Chondrocyte (in vitro differentiated cells): ENCODE measurements at regions not wholly inside any gene's neighbourhood (a gene's known extent, or its start where the extent isn't known, plus 50 kb on each side); places are given as distances from the start of the nearest gene placed in this dataset.

ENCODE experiments used
- DNase-seq: peaks from one replicate; pipeline ENCODE4 v3.0.0; 2021; ENCODE audit warnings: mixed read lengths, low spot score
- H3K27ac Mint-ChIP-seq: one replicate; pipeline ENCODE4 v1.8.0; 2021; ENCODE audit warnings: mild to moderate bottlenecking, moderate library complexity, mixed read lengths; ENCODE audit not compliant: unreplicated experiment
- H3K27me3 Mint-ChIP-seq: 2 replicates; pipeline ENCODE4 v1.8.0; 2021; ENCODE audit warnings: low read depth, mixed read lengths
- H3K36me3 Mint-ChIP-seq: 2 replicates; pipeline ENCODE4 v1.8.0; 2021; ENCODE audit warnings: low read depth, mixed read lengths
- H3K4me1 Mint-ChIP-seq: 2 replicates; pipeline ENCODE4 v1.8.0; 2021; ENCODE audit warnings: low read depth, mild to moderate bottlenecking, mixed read lengths
- H3K4me3 Mint-ChIP-seq: one replicate; pipeline ENCODE4 v1.8.0; 2021; ENCODE audit warnings: mild to moderate bottlenecking, moderate library complexity, mixed read lengths; ENCODE audit not compliant: unreplicated experiment
- H3K9me3 Mint-ChIP-seq: 2 replicates; pipeline ENCODE4 v1.8.0; 2021; ENCODE audit warnings: low read depth, mixed read lengths
- CTCF ChIP-seq: fragments of 200-600 bp; sonication (generic); IDR thresholded peaks from 2 replicates; pipeline ENCODE4 v1.5.0; 2021; ENCODE audit warnings: antibody characterized with exemption, mild to moderate bottlenecking, moderate library complexity

GRCh38 chr4:123569541-123569940 is 172.9 kb downstream of the SPRY1 start:
- Mint-ChIP-seq H3K4me1 (no peaks in the 10 kb centered on the region), H3K36me3 (peaks cover 6% of the 10 kb centered on the region), H3K27me3 (no peaks in the 10 kb centered on the region), H3K27ac (no peak overlapping the region), H3K4me3 (no peak overlapping the region), H3K9me3 (peaks cover 21% of the 10 kb centered on the region)
- TF ChIP-seq CTCF = no peak
- DNase-seq = no peak

GRCh38 chr4:123573866-123574508 is 177.4 kb downstream of the SPRY1 start:
- no peak for TF ChIP-seq CTCF
- peaks cover 3% of the 10 kb centered on the region for H3K9me3 Mint-ChIP-seq
- peaks cover 12% of the 10 kb centered on the region for H3K4me1 Mint-ChIP-seq
- H3K27me3 Mint-ChIP-seq = no peaks in the 10 kb centered on the region
- H3K4me3 Mint-ChIP-seq = no peak overlapping the region
- no peak for DNase-seq
- H3K27ac Mint-ChIP-seq = no peak overlapping the region
- H3K36me3 Mint-ChIP-seq = no peaks in the 10 kb centered on the region

GRCh38 chr4:123575291-123575690 is 178.7 kb downstream of the SPRY1 start:
- Mint-ChIP-seq H3K36me3 (no peaks in the 10 kb centered on the region), H3K4me3 (no peak overlapping the region), H3K4me1 (peaks cover 23% of the 10 kb centered on the region), H3K9me3 (peaks cover 3% of the 10 kb centered on the region), H3K27me3 (no peaks in the 10 kb centered on the region), H3K27ac (no peak overlapping the region)
- TF ChIP-seq CTCF = no peak
- no peak for DNase-seq

GRCh38 chr4:123577225-123577906 is 180.8 kb downstream of the SPRY1 start:
- Mint-ChIP-seq H3K27me3 (no peaks in the 10 kb centered on the region), H3K4me1 (peaks cover 30% of the 10 kb centered on the region), H3K4me3 (no peak overlapping the region), H3K36me3 (peaks cover 6% of the 10 kb centered on the region), H3K9me3 (peaks cover 12% of the 10 kb centered on the region), H3K27ac (no peak overlapping the region)
- no peak for DNase-seq
- no peak for TF ChIP-seq CTCF

GRCh38 chr4:123578276-123579029 is 181.9 kb downstream of the SPRY1 start:
- peaks cover 30% of the 10 kb centered on the region for H3K4me1 Mint-ChIP-seq
- H3K27ac Mint-ChIP-seq = no peak overlapping the region

More at GRCh38 chr4:123578276-123579029, 181.9 kb downstream of the SPRY1 start:
- no peak for DNase-seq
- TF ChIP-seq CTCF = no peak
- H3K4me3 Mint-ChIP-seq = no peak overlapping the region
- peaks cover 12% of the 10 kb centered on the region for H3K9me3 Mint-ChIP-seq
- H3K27me3 Mint-ChIP-seq = no peaks in the 10 kb centered on the region
- peaks cover 6% of the 10 kb centered on the region for H3K36me3 Mint-ChIP-seq
